DOHH2 (cell line): ENCODE measurements at regions not wholly inside any gene's neighbourhood (a gene's known extent, or its start where the extent isn't known, plus 50 kb on each side); places are given as distances from the start of the nearest gene placed in this dataset.
"Not testable (repeated sequence)": the region's sequence is repeated elsewhere in the genome, so short reads cannot be mapped to it uniquely, and the experiment has no call there.

Experiments used
- H3F3A ChIP-seq: fragments of 200-600 bp; sonication (generic), shearing (Covaris generic); 2 replicates; pipeline ENCODE4 v1.6.0; 2016; ENCODE audit warnings: antibody characterized with exemption, mild to moderate bottlenecking; ENCODE audit not compliant: control insufficient read depth, insufficient read depth
- H3K27ac ChIP-seq: fragments of 200-600 bp; sonication (generic); 2 replicates; pipeline ENCODE4 v1.5.1; 2014; ENCODE audit warnings: low read depth, mild to moderate bottlenecking, low read length, moderate library complexity
- H3K27me3 ChIP-seq: fragments of 200-600 bp; sonication (generic); 2 replicates; pipeline ENCODE4 v1.6.1; 2014; ENCODE audit warnings: mild to moderate bottlenecking, low read length, mixed read lengths; ENCODE audit not compliant: control insufficient read depth
- H3K36me3 ChIP-seq: fragments of 200-600 bp; sonication (generic); 2 replicates; pipeline ENCODE4 v1.6.1; 2014; ENCODE audit warnings: mild to moderate bottlenecking, low read length, moderate library complexity, mixed read lengths; ENCODE audit not compliant: control insufficient read depth
- H3K4me1 ChIP-seq: fragments of 200-600 bp; sonication (generic); 2 replicates; pipeline ENCODE4 v1.6.1; 2014; ENCODE audit warnings: mild to moderate bottlenecking, low read length, mixed read lengths; ENCODE audit not compliant: control insufficient read depth
- H3K4me2 ChIP-seq: fragments of 200-600 bp; sonication (generic); 2 replicates; pipeline ENCODE4 v1.6.0; 2014; ENCODE audit warnings: mild to moderate bottlenecking, low read length, moderate library complexity
- H3K4me3 ChIP-seq: fragments of 200-600 bp; sonication (generic); 2 replicates; pipeline ENCODE4 v1.5.1; 2014; ENCODE audit warnings: mild to moderate bottlenecking, low read length, mixed read lengths
- H3K79me2 ChIP-seq: fragments of 200-600 bp; sonication (generic); 2 replicates; pipeline ENCODE4 v1.6.1; 2014; ENCODE audit warnings: mild to moderate bottlenecking, low read length, mixed read lengths; ENCODE audit not compliant: control insufficient read depth
- H3K9me2 ChIP-seq: fragments of 200-600 bp; sonication (generic); replicated peaks from 2 replicates; pipeline ENCODE4 v1.6.1; 2014; ENCODE audit warnings: mild to moderate bottlenecking, low read length, mixed read lengths; ENCODE audit not compliant: control insufficient read depth
- H3K9me3 ChIP-seq: fragments of 200-600 bp; sonication (generic); 2 replicates; pipeline ENCODE4 v1.6.1; 2014; ENCODE audit warnings: antibody characterized with exemption, low read length, mixed read lengths; ENCODE audit not compliant: control insufficient read depth, insufficient read depth
- H4K20me1 ChIP-seq: fragments of 200-600 bp; sonication (generic); 2 replicates; pipeline ENCODE4 v1.6.0; 2014; ENCODE audit warnings: low read depth, mild to moderate bottlenecking, antibody characterized with exemption, low read length, moderate library complexity; ENCODE audit not compliant: control insufficient read depth, insufficient read depth
- EZH2phosphoT487 ChIP-seq: fragments of 200-600 bp; sonication (generic); IDR thresholded peaks from 2 replicates; pipeline ENCODE4 v1.6.1; 2017; ENCODE audit warnings: borderline replicate concordance, mild to moderate bottlenecking, antibody characterized with exemption, low read length, moderate library complexity, mixed read lengths
- TF ChIP-seq, protein P1 (sequence below): fragments of 200-600 bp; sonication (generic); IDR thresholded peaks from one replicate; pipeline ENCODE4 v1.5.1; 2014; ENCODE audit warnings: antibody characterized with exemption, mild to moderate bottlenecking, low read depth, low read length; ENCODE audit not compliant: poor library complexity, severe bottlenecking

DNA sequence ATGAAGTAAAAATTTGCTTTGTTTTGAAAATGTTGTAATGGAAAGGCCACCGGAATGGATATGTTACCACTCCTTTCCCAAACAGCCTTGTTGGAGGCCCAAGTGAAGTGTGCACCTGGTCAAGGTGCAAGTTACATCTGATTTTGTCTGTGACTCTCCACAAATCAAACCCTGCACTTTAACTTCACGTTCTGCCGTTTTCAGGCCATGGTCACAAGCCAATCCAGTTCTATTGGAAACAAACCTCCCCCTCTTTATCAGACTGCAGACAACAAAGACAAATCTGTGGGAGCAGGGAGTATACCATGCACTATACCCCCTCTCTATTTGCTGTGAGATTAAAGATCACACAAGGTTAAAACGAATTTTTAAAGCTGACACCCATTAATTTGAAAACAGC lies 155.6 kb upstream of the RFC3 start:
- Histone ChIP-seq H3K79me2 (no peaks in the 10 kb centered on the region), H3K4me3 (no peak overlapping the region), H3K27me3 (no peaks in the 10 kb centered on the region), H4K20me1 (no peaks in the 10 kb centered on the region), H3K4me2 (no peak overlapping the region), H3F3A (no peaks in the 10 kb centered on the region), H3K4me1 (no peaks in the 10 kb centered on the region), H3K9me2 (no peaks in the 10 kb centered on the region), H3K9me3 (peaks cover 6% of the 10 kb centered on the region; the same call in 1 of the 2 replicates), H3K36me3 (no peaks in the 10 kb centered on the region), H3K27ac (no peak overlapping the region)
- no peak for TF ChIP-seq EZH2phosphoT487
- TF ChIP-seq, protein P1, sequence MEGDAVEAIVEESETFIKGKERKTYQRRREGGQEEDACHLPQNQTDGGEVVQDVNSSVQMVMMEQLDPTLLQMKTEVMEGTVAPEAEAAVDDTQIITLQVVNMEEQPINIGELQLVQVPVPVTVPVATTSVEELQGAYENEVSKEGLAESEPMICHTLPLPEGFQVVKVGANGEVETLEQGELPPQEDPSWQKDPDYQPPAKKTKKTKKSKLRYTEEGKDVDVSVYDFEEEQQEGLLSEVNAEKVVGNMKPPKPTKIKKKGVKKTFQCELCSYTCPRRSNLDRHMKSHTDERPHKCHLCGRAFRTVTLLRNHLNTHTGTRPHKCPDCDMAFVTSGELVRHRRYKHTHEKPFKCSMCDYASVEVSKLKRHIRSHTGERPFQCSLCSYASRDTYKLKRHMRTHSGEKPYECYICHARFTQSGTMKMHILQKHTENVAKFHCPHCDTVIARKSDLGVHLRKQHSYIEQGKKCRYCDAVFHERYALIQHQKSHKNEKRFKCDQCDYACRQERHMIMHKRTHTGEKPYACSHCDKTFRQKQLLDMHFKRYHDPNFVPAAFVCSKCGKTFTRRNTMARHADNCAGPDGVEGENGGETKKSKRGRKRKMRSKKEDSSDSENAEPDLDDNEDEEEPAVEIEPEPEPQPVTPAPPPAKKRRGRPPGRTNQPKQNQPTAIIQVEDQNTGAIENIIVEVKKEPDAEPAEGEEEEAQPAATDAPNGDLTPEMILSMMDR = no peak

DNA sequence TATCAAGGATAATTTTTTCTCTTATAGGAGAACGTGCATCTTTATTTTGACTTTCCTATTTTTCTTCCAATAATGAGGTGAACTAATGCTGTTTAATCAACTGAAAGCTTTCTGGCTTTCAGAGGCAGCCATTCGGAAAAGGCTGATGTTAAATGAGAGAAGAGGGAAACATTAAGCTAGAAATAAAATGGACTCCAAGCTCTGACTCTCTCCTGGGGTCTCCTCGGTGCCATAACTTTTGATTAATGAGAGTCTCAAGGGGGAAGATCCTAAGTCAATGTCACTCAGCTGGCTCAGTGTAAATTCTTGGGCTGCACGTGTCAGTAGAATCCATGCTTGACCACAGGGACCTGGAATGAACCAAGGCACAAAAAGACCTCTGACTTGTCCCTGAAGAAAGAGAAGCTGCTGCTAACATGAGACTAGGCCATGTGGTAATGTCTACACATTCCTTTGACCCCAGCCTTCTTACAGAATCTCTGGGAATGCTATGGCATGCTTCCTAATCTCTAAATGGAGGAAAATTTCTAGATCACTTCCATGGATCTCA lies 152.2 kb upstream of the RFC3 start:
- TF ChIP-seq, protein P1 = no peak
- no peak for TF ChIP-seq EZH2phosphoT487
- Histone ChIP-seq H3K9me3 (peaks cover 6% of the 10 kb centered on the region; the same call in 1 of the 2 replicates), H3F3A (no peaks in the 10 kb centered on the region), H3K4me1 (no peaks in the 10 kb centered on the region), H3K79me2 (no peaks in the 10 kb centered on the region), H4K20me1 (no peaks in the 10 kb centered on the region), H3K4me3 (no peak overlapping the region), H3K27ac (no peak overlapping the region), H3K9me2 (no peaks in the 10 kb centered on the region), H3K36me3 (no peaks in the 10 kb centered on the region), H3K27me3 (no peaks in the 10 kb centered on the region), H3K4me2 (no peak overlapping the region)

GRCh38 chr13:33671560-33671959 lies 146.4 kb upstream of the RFC3 start:
- H3K79me2 ChIP-seq = no peaks in the 10 kb centered on the region
- no peak overlapping the region for H3K27ac ChIP-seq
- no peaks in the 10 kb centered on the region for H3K36me3 ChIP-seq
- TF ChIP-seq EZH2phosphoT487 = no peak
- TF ChIP-seq, protein P1 = no peak
- no peak overlapping the region for H3K4me2 ChIP-seq
- no peak overlapping the region for H3K4me3 ChIP-seq
- H3K9me2 ChIP-seq = no peaks in the 10 kb centered on the region
- H3K9me3 ChIP-seq = no peaks in the 10 kb centered on the region
- H4K20me1 ChIP-seq = no peaks in the 10 kb centered on the region
- H3F3A ChIP-seq = no peaks in the 10 kb centered on the region
- no peaks in the 10 kb centered on the region for H3K27me3 ChIP-seq
- H3K4me1 ChIP-seq = no peaks in the 10 kb centered on the region

DNA sequence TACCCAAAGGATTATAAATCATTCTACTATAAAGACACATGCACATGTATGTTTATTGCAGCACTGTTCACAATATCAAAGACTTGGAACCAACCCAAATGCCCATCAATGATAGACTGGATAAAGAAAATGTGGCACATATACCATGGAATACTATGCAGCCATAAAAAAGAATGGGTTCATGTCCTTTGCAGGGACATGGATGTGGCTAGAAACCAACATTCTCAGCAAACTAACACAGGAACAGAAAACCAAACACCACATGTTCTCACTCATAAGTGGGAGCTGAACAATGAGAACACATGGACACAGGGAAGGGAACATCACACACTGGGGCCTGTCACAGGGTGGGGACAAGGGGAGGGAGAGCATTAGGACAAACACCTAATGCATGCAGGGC lies 145.9 kb upstream of the RFC3 start:
- not testable (repeated sequence) for H3K9me2 ChIP-seq, H3K36me3 ChIP-seq, H3K27ac ChIP-seq

More for the DNA sequence above, 145.9 kb upstream of the RFC3 start:
- not testable (repeated sequence) for H3K27me3 ChIP-seq, H3K9me3 ChIP-seq, H3K4me3 ChIP-seq, H3K79me2 ChIP-seq, H3K4me1 ChIP-seq, H3K4me2 ChIP-seq, H4K20me1 ChIP-seq, H3F3A ChIP-seq
